ENCODE measurements at regions not wholly inside any gene's neighbourhood (a gene's known extent, or its start where the extent isn't known, plus 50 kb on each side); places are given as distances from the start of the nearest gene placed in this dataset.

DNA sequence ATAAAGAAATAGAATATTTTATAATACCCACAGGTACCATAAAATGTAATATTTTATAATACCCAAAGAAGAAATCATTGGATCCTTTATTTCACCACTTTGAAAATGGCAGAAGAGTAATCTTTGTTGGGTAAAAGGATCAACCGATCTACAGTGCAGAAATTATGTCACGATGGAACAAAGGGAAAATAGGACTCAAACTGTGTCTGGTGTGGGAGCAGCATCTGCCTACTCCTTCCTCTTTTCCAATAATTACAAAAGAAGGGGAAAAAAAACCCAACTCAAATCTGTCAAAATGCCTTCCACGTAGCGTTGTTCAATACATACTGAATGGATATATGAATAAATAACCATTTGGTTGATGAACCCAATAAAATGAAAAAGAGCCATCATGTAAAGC, 492.6 kb upstream of the TBL1XR1 start:
- POLR2A ChIA-PET (ENCODE audit: unreplicated experiment): no interaction called here
- Histone ChIP-seq H3K9ac (ENCODE audit: low read length) (no peak overlapping the region), H3K9me3 (ENCODE audit: low read length) (no peaks in the 10 kb centered on the region), H3K36me3 (ENCODE audit: low read depth, low read length) (no peaks in the 10 kb centered on the region), H3K9me2 (replicated peaks; ENCODE audit: low read length) (no peaks in the 10 kb centered on the region), H3K4me1 (ENCODE audit: insufficient read depth, low read length) (no peaks in the 10 kb centered on the region), H3K27ac (ENCODE audit: low read length) (no peak overlapping the region), H4K20me1 (ENCODE audit: low read length) (no peaks in the 10 kb centered on the region), H3K4me3 (ENCODE audit: low read length) (no peak overlapping the region), H3K27me3 (ENCODE audit: low read length) (no peaks in the 10 kb centered on the region), H2AFZ (ENCODE audit: low read length) (no peak overlapping the region), H3K79me2 (ENCODE audit: low read length) (no peaks in the 10 kb centered on the region), H3K4me2 (ENCODE audit: low read length) (no peak overlapping the region), H3F3A (ENCODE audit: low read length, unreplicated experiment) (no peaks in the 10 kb centered on the region)
- BruUV-seq (replicated peaks): no TSS peak
- intact Hi-C loops (cut with micrococcal nuclease): no loop called here
- no peak for TF ChIP-seq EZH2phosphoT487 (IDR thresholded peaks at IDR 0.05; ENCODE audit: borderline replicate concordance, low read length)
- TF ChIP-seq EZH2 (IDR thresholded peaks at IDR 0.05; ENCODE audit: low read length, unreplicated experiment): no peak
- TF ChIP-seq, protein P1, sequence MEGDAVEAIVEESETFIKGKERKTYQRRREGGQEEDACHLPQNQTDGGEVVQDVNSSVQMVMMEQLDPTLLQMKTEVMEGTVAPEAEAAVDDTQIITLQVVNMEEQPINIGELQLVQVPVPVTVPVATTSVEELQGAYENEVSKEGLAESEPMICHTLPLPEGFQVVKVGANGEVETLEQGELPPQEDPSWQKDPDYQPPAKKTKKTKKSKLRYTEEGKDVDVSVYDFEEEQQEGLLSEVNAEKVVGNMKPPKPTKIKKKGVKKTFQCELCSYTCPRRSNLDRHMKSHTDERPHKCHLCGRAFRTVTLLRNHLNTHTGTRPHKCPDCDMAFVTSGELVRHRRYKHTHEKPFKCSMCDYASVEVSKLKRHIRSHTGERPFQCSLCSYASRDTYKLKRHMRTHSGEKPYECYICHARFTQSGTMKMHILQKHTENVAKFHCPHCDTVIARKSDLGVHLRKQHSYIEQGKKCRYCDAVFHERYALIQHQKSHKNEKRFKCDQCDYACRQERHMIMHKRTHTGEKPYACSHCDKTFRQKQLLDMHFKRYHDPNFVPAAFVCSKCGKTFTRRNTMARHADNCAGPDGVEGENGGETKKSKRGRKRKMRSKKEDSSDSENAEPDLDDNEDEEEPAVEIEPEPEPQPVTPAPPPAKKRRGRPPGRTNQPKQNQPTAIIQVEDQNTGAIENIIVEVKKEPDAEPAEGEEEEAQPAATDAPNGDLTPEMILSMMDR (conservative IDR thresholded peaks at IDR 0.05; ENCODE audit: low read depth, low read length): no peak
- ATAC-seq (no peak), DNase-seq (no peak)
- CTCF ChIA-PET: no interaction called here

DNA sequence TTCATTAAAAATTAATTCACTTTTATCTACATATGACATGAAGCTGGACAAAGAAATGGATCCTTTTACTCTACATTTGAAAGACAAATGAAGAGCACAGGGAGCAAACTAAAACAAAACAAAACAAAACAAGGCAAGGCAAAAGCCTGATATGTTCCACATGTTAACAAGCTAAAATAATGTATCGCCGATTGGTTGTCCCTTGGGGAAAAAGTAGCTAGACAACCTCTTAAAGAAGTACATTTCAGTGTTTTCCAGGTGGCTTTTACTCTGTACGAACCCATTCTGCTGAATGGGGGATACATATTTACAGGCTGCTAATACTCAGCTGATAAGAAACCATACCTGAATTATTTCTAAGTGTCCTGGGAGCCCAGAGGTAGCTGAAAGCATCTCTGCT, 493.0 kb upstream of the TBL1XR1 start:
- BruUV-seq (replicated peaks): no TSS peak
- POLR2A ChIA-PET (ENCODE audit: unreplicated experiment): no interaction called here
- CTCF ChIA-PET: no interaction called here

DNA sequence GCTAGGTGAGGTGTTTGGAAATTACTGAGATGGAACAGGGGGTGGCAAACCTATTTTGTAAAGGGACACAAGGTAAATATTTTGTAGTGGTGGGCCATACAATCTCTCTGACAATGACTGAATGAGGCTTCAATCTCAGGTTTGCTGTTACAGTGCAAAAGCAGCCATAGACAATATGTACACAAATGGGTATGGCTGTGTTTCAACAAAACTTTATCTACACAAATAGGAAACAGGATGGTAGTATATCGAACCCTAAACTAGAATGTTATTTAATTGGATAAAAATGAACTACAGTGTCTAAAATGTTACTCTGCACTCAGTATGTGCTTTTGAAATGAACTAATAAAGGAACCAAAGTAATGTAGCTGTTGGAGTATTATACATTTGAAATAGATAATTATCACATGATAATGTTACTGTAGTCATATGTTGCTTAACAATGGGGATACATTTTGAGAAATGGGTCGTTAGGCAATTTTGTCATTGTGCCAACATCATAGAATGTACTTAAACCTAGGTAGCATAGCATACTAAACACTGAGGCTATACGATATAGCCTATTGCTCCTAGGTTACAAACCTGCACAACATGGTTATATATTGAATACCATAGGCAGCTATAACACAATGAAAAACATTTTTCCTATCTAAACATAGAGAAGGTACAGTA, 495.2 kb upstream of the TBL1XR1 start:
- H3K9me2 ChIP-seq (replicated peaks; ENCODE audit: low read length): no peaks in the 10 kb centered on the region
- no peak overlapping the region for H3K4me2 ChIP-seq (ENCODE audit: low read length)
- DNase-seq (no peak), ATAC-seq (no peak)
- no peaks in the 10 kb centered on the region for H3K9me3 ChIP-seq (ENCODE audit: low read length)
- POLR2A ChIA-PET (ENCODE audit: unreplicated experiment): no interaction called here
- H3K27ac ChIP-seq (ENCODE audit: low read length): no peak overlapping the region
- no TSS peak for BruUV-seq (replicated peaks)
- H3K36me3 ChIP-seq (ENCODE audit: low read depth, low read length): no peaks in the 10 kb centered on the region
- no peaks in the 10 kb centered on the region for H3K4me1 ChIP-seq (ENCODE audit: insufficient read depth, low read length)
- H3F3A ChIP-seq (ENCODE audit: low read length, unreplicated experiment): no peaks in the 10 kb centered on the region
- no peak overlapping the region for H3K9ac ChIP-seq (ENCODE audit: low read length)
- no peaks in the 10 kb centered on the region for H3K79me2 ChIP-seq (ENCODE audit: low read length)
- CTCF ChIA-PET: interaction anchor here (0.6 kb wide), 1 partner anchor 39 kb away, joined by 4 read pairs; no protein-coding TSS in a partner anchor
- intact Hi-C loops (cut with micrococcal nuclease): no loop called here
- no peak overlapping the region for H3K4me3 ChIP-seq (ENCODE audit: low read length)
- H4K20me1 ChIP-seq (ENCODE audit: low read length): no peaks in the 10 kb centered on the region
- TF ChIP-seq EZH2phosphoT487 (IDR thresholded peaks at IDR 0.05; ENCODE audit: borderline replicate concordance, low read length) (no peak), EZH2 (IDR thresholded peaks at IDR 0.05; ENCODE audit: low read length, unreplicated experiment) (no peak)
- TF ChIP-seq, protein P1 (conservative IDR thresholded peaks at IDR 0.05; ENCODE audit: low read depth, low read length): no peak
- H3K27me3 ChIP-seq (ENCODE audit: low read length): no peaks in the 10 kb centered on the region
- no peak overlapping the region for H2AFZ ChIP-seq (ENCODE audit: low read length)

More for the DNA sequence above, 493.0 kb upstream of the TBL1XR1 start:
- Histone ChIP-seq H3K79me2 (ENCODE audit: low read length) (no peaks in the 10 kb centered on the region), H3K9ac (ENCODE audit: low read length) (no peak overlapping the region), H3F3A (ENCODE audit: low read length, unreplicated experiment) (no peaks in the 10 kb centered on the region), H3K9me3 (ENCODE audit: low read length) (no peaks in the 10 kb centered on the region), H3K4me2 (ENCODE audit: low read length) (no peak overlapping the region), H3K27ac (ENCODE audit: low read length) (no peak overlapping the region), H3K4me1 (ENCODE audit: insufficient read depth, low read length) (no peaks in the 10 kb centered on the region), H3K4me3 (ENCODE audit: low read length) (no peak overlapping the region), H3K36me3 (ENCODE audit: low read depth, low read length) (no peaks in the 10 kb centered on the region), H4K20me1 (ENCODE audit: low read length) (no peaks in the 10 kb centered on the region), H3K9me2 (replicated peaks; ENCODE audit: low read length) (no peaks in the 10 kb centered on the region), H2AFZ (ENCODE audit: low read length) (no peak overlapping the region), H3K27me3 (ENCODE audit: low read length) (no peaks in the 10 kb centered on the region)
- no peak for DNase-seq
- no peak for ATAC-seq
- intact Hi-C loops (cut with micrococcal nuclease): no loop called here
- TF ChIP-seq EZH2 (IDR thresholded peaks at IDR 0.05; ENCODE audit: low read length, unreplicated experiment): no peak
- TF ChIP-seq, protein P1 (conservative IDR thresholded peaks at IDR 0.05; ENCODE audit: low read depth, low read length): no peak
- no peak for TF ChIP-seq EZH2phosphoT487 (IDR thresholded peaks at IDR 0.05; ENCODE audit: borderline replicate concordance, low read length)

All from PC-3 (cell line).